NT2/D1 (cell line): ENCODE measurements at regions not wholly inside any gene's neighbourhood (a gene's known extent, or its start where the extent isn't known, plus 50 kb on each side); places are given as distances from the start of the nearest gene placed in this dataset.

Experiments
- DNase-seq: peaks from one replicate; pipeline ENCODE4 v3.0.0-alpha.2; 2011; ENCODE audit warnings: low read depth, low spot score
- H3K27me3 ChIP-seq: 2 replicates; pipeline ENCODE4 v1.6.0; 2011; ENCODE audit warnings: mild to moderate bottlenecking; ENCODE audit not compliant: insufficient read length, insufficient read depth
- H3K36me3 ChIP-seq: 2 replicates; pipeline ENCODE4 v1.6.1; 2011; ENCODE audit warnings: mild to moderate bottlenecking, low read length, mixed read lengths; ENCODE audit not compliant: insufficient read depth, insufficient read length
- H3K4me1 ChIP-seq: 2 replicates; pipeline ENCODE4 v1.5.1; 2011; ENCODE audit not compliant: insufficient read depth, insufficient read length
- H3K4me3 ChIP-seq: 2 replicates; pipeline ENCODE4 v1.5.1; 2011; ENCODE audit warnings: low read depth; ENCODE audit not compliant: insufficient read length
- H3K9ac ChIP-seq: 2 replicates; pipeline ENCODE4 v1.6.0; 2011; ENCODE audit warnings: low read depth; ENCODE audit not compliant: insufficient read length
- H3K9me3 ChIP-seq: 2 replicates; pipeline ENCODE4 v1.5.1; 2011; ENCODE audit warnings: mild to moderate bottlenecking, low read length; ENCODE audit not compliant: insufficient read depth
- SUZ12 ChIP-seq: IDR thresholded peaks from 2 replicates; pipeline ENCODE4 v1.6.1; 2011; ENCODE audit not compliant: insufficient read length, insufficient read depth; ENCODE audit errors: extremely low read depth
- YY1 ChIP-seq: IDR thresholded peaks from 2 replicates; pipeline ENCODE4 v1.6.1; 2011; ENCODE audit not compliant: insufficient read length, insufficient read depth
- ZNF274 ChIP-seq: IDR thresholded peaks from 2 replicates; pipeline ENCODE4 v1.6.1; 2011; ENCODE audit warnings: mild to moderate bottlenecking, low read depth, low read length

GRCh38 chr5:109936996-109937395 is 247.3 kb downstream of the MAN2A1 start:
- H3K9me3 ChIP-seq: no peaks in the 10 kb centered on the region; the same call in 1 of the 2 replicates
- H3K9ac ChIP-seq: no peak overlapping the region
- H3K4me3 ChIP-seq: no peak overlapping the region
- no peaks in the 10 kb centered on the region for H3K27me3 ChIP-seq
- no peak for TF ChIP-seq YY1
- TF ChIP-seq ZNF274: no peak
- no peak for TF ChIP-seq SUZ12
- no peak for DNase-seq
- no peaks in the 10 kb centered on the region for H3K36me3 ChIP-seq
- H3K4me1 ChIP-seq: no peaks in the 10 kb centered on the region

DNA sequence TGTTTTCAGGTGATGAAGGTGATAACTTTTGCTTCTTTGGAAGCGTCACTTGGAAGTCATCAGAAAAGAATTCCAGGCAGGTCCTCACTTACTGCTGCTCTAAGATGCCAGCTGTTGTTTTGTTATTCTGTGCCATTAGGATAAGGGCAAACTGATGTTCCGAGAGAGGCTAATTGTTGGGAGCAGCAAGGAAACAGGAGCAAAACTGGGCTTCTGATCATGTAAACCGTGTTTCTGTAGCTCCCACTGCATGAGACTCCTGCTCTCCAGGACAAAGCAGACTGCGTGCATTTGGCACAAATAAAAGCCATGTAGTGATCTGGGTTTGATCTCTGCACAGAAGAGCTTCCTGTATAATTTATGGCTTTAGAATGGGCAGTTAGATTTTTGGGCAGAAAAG is 248.2 kb downstream of the MAN2A1 start:
- no peak for DNase-seq
- H3K4me3 ChIP-seq: no peak overlapping the region
- no peaks in the 10 kb centered on the region for H3K27me3 ChIP-seq
- H3K4me1 ChIP-seq: no peaks in the 10 kb centered on the region
- no peak overlapping the region for H3K9ac ChIP-seq
- H3K36me3 ChIP-seq: no peaks in the 10 kb centered on the region
- no peaks in the 10 kb centered on the region; the same call in 1 of the 2 replicates for H3K9me3 ChIP-seq
- no peak for TF ChIP-seq ZNF274
- TF ChIP-seq SUZ12: no peak
- no peak for TF ChIP-seq YY1

GRCh38 chr5:109938453-109938852 is 248.7 kb downstream of the MAN2A1 start:
- no peaks in the 10 kb centered on the region; the same call in 1 of the 2 replicates for H3K9me3 ChIP-seq
- DNase-seq: no peak
- H3K9ac ChIP-seq: no peak overlapping the region
- H3K36me3 ChIP-seq: no peaks in the 10 kb centered on the region
- no peak overlapping the region for H3K4me3 ChIP-seq
- no peaks in the 10 kb centered on the region for H3K27me3 ChIP-seq
- H3K4me1 ChIP-seq: no peaks in the 10 kb centered on the region
- TF ChIP-seq ZNF274 (no peak), SUZ12 (no peak), YY1 (no peak)

DNA sequence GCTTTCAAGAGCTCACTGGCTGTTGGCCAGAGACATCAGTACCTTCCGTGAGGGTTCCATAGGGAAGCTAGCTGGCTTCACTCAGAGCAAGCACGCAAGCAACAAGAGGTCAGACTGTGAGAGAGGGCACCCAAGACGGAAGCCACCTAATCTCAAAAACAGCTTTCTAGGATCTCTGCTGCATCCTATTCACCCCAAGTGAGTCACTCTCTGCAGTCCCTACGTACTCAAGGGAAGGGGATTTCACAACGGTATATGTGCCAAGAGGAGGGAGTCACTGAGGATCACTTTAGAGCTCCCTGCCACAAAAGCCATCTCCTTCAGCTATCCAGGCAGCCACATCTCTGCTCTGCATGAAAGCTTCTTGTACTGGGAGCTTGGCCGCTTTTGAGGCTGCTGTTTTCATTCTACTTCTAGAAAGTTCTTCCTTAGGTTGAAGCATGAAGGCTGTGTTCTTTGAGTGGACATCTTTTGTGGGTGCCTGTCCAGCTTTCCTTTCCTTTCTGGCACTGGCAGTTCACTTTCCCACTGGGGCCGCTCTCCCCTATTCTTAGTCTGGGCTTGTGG is 249.5 kb downstream of the MAN2A1 start:
- no peak overlapping the region for H3K4me3 ChIP-seq
- no peak for DNase-seq
- TF ChIP-seq SUZ12: no peak
- TF ChIP-seq ZNF274: no peak
- no peak for TF ChIP-seq YY1
- H3K4me1 ChIP-seq: no peaks in the 10 kb centered on the region
- H3K9me3 ChIP-seq: no peaks in the 10 kb centered on the region; the same call in 1 of the 2 replicates
- H3K9ac ChIP-seq: no peak overlapping the region
- no peaks in the 10 kb centered on the region for H3K36me3 ChIP-seq
- no peaks in the 10 kb centered on the region for H3K27me3 ChIP-seq

DNA sequence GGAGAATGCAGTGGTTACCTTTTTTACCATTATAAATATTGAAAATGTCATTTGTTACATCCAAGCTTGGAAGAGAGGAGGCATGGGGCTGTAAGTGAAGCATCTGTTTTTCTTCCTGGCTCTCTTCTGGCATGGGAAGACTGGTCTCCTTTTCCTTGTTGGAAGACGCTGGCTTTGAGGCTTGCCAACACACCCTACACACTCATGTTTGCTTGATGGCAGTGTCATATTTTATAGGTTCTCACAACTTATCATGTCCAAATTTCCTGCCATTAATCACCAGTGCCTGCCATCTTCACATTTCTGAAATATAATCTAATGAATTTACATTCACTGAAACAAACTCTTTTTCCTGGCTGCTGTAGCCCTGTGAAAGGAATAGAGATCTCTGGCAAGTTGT is 252.9 kb downstream of the MAN2A1 start:
- Histone ChIP-seq H3K4me1 (peaks cover 3% of the 10 kb centered on the region), H3K36me3 (no peaks in the 10 kb centered on the region), H3K4me3 (no peak overlapping the region), H3K9ac (no peak overlapping the region), H3K9me3 (no peaks in the 10 kb centered on the region; the same call in 1 of the 2 replicates), H3K27me3 (no peaks in the 10 kb centered on the region)
- no peak for TF ChIP-seq ZNF274
- TF ChIP-seq SUZ12: no peak
- no peak for TF ChIP-seq YY1
- DNase-seq: no peak

- H3K9ac ChIP-seq: no peak overlapping the region
- H3K27me3 ChIP-seq: no peaks in the 10 kb centered on the region
- H3K36me3 ChIP-seq: no peaks in the 10 kb centered on the region
- no peak overlapping the region for H3K4me3 ChIP-seq
- DNase-seq: no peak
- no peaks in the 10 kb centered on the region; the same call in 1 of the 2 replicates for H3K9me3 ChIP-seq
- TF ChIP-seq SUZ12 (no peak), YY1 (no peak), ZNF274 (no peak)
- peaks cover 3% of the 10 kb centered on the region for H3K4me1 ChIP-seq
Observed at GRCh38 chr5:109943701-109944235, 254.0 kb downstream of the MAN2A1 start.

DNA sequence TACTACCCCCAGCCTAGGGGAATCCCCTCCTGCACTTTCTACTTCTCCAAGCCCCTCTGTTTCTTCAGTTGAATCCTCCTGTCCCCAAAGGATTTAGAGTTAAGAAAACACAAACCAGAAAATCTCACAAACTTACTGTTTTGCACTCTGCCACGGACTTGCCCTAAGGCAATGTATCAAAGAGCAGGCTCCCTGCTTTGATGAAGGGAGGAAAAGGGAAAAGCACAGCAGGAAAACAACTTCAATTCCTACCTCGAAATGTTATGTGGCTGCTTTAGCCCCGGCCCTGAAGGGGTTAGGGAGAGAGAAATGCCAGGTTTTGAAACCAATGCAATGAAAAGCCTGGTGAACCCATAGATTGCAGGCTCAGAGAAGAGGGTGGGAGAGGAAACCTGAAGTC is 254.7 kb downstream of the MAN2A1 start:
- no peak for DNase-seq
- Histone ChIP-seq H3K27me3 (no peaks in the 10 kb centered on the region), H3K4me3 (no peak overlapping the region), H3K4me1 (peaks cover 3% of the 10 kb centered on the region), H3K9me3 (no peaks in the 10 kb centered on the region; the same call in 1 of the 2 replicates), H3K36me3 (no peaks in the 10 kb centered on the region), H3K9ac (no peak overlapping the region)
- TF ChIP-seq SUZ12 (no peak), YY1 (no peak), ZNF274 (no peak)
